COLO668 (cell line): ENCODE measurements at regions not wholly inside any gene's neighbourhood (a gene's known extent, or its start where the extent isn't known, plus 50 kb on each side); places are given as distances from the start of the nearest gene placed in this dataset.

Source experiments
- DNase-seq: peaks from one replicate; lab custom pipeline; 2025; ENCODE audit not compliant: unreplicated experiment; lab: John Stamatoyannopoulos, UW

- DNase-seq = no peak
Measured at GRCh38 chr5:35324679-35325078, 94.4 kb upstream of the PRLR start.

GRCh38 chr5:35324201-35324600 lies 93.9 kb upstream of the PRLR start:
- no peak for DNase-seq

- DNase-seq = no peak
Measured at GRCh38 chr5:35320029-35320428, 89.7 kb upstream of the PRLR start.

GRCh38 chr5:35319333-35320002 lies 89.2 kb upstream of the PRLR start:
- DNase-seq = no peak

- no peak for DNase-seq
Measured at GRCh38 chr5:35317586-35317985, 87.3 kb upstream of the PRLR start.

GRCh38 chr5:35316611-35317274 lies 86.5 kb upstream of the PRLR start:
- no peak for DNase-seq

- DNase-seq = no peak
Measured at GRCh38 chr5:35313291-35313690, 83.0 kb upstream of the PRLR start.

GRCh38 chr5:35312267-35312666 lies 82.0 kb upstream of the PRLR start:
- no peak for DNase-seq

- no peak for DNase-seq
Measured at GRCh38 chr5:35309365-35310130, 79.3 kb upstream of the PRLR start.

GRCh38 chr5:35308421-35308820 lies 78.1 kb upstream of the PRLR start:
- DNase-seq = no peak

GRCh38 chr5:35306716-35307365 lies 76.6 kb upstream of the PRLR start:
- DNase-seq = no peak

- no peak for DNase-seq
Measured at GRCh38 chr5:35305336-35306020, 75.2 kb upstream of the PRLR start.

GRCh38 chr5:35304291-35304690 lies 74.0 kb upstream of the PRLR start:
- DNase-seq = no peak

- DNase-seq = no peak
Measured at GRCh38 chr5:35303152-35303551, 72.9 kb upstream of the PRLR start.

- no peak for DNase-seq
Measured at GRCh38 chr5:35302544-35302943, 72.3 kb upstream of the PRLR start.

GRCh38 chr5:35297755-35298154 lies 67.5 kb upstream of the PRLR start:
- DNase-seq = no peak

GRCh38 chr5:35294976-35295375 lies 64.7 kb upstream of the PRLR start:
- DNase-seq = no peak

GRCh38 chr5:35294017-35294416 lies 63.7 kb upstream of the PRLR start:
- no peak for DNase-seq

GRCh38 chr5:35285435-35285834 lies 55.1 kb upstream of the PRLR start:
- DNase-seq = no peak

GRCh38 chr5:35285011-35285410 lies 54.7 kb upstream of the PRLR start:
- DNase-seq = no peak

- DNase-seq = no peak
Measured at GRCh38 chr5:35284364-35284763, 54.1 kb upstream of the PRLR start.
